ENCODE measurements at regions not wholly inside any gene's neighbourhood (a gene's known extent, or its start where the extent isn't known, plus 50 kb on each side); places are given as distances from the start of the nearest gene placed in this dataset.

GRCh38 chr9:82431121-82431520 lies 442.5 kb downstream of the SPATA31D1 start:
- TF ChIP-seq TCF12 (IDR thresholded peaks at IDR 0.05; ENCODE audit: low read depth) (no peak), EP300 (IDR thresholded peaks at IDR 0.05; ENCODE audit: borderline replicate concordance) (no peak)

Measured in Ishikawa (cell line).